ENCODE measurements at regions not wholly inside any gene's neighbourhood (a gene's known extent, or its start where the extent isn't known, plus 50 kb on each side); places are given as distances from the start of the nearest gene placed in this dataset.

DNA sequence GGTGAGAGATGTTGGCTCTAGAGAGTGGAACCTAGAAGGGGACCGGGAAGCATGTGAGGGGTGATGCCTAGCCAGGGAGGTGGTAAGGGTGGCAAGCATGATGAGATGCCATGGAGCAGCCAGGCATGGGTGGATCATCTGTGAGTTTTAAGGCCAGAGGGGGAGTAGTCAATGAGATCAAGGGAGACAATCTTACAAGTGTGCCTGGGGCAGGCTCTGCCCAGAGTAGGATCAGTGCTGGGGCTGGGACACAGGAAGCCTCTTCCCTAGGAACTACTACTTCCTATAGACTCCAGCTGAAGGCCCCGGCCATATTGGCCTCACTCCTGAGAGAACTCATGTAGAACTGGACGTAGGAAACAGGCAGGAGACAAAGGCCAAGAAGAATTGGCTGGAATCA is 192.4 kb upstream of the CSF3R start:
- DNase-seq, result no peak

DNA sequence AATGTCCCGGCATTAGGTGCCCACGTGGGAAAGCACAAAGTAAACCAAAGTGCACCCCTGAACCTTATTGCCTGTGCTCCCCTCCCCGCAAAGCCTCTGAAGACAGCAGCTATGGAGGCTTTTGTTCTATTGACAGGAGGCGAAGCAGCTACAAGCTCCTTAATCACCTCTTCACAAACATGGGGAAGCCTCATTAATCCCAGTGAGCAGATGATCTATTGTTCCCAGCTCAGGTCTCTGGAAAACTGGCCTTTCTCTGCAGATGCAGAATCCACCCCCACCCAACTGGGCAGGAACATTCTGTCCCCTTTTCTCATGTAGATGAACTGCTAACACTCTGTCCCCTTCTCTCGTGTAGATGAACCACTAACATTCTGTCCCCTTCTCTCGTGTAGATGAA is 190.5 kb upstream of the CSF3R start:
- DNase-seq, result no peak

- no peak for DNase-seq
Observed at GRCh38 chr1:36669262-36669661, 186.5 kb upstream of the CSF3R start.

GRCh38 chr1:36667836-36668235 is 185.1 kb upstream of the CSF3R start:
- no peak for DNase-seq

DNA sequence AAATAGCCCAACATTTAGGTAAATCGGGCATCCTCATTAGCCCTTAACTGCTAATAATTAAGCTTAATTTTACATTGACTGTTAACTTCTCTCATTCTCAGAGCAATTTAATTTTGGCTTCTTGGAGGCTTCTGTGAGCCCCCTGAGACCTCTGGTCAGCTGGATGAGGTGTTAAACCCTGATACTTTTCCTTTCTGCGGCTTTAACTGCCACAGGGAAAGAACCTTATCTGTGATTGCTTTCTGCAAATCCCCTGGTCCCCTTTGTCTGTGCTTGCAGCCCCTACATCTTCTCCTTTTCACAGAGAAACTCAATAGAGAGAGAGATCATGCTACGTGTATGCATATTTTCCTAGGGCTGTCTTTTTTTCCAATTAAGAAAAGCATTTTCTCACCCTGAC is 184.5 kb upstream of the CSF3R start:
- no peak for DNase-seq

GRCh38 chr1:36665478-36666080 is 182.9 kb upstream of the CSF3R start:
- DNase-seq, result no peak

DNA sequence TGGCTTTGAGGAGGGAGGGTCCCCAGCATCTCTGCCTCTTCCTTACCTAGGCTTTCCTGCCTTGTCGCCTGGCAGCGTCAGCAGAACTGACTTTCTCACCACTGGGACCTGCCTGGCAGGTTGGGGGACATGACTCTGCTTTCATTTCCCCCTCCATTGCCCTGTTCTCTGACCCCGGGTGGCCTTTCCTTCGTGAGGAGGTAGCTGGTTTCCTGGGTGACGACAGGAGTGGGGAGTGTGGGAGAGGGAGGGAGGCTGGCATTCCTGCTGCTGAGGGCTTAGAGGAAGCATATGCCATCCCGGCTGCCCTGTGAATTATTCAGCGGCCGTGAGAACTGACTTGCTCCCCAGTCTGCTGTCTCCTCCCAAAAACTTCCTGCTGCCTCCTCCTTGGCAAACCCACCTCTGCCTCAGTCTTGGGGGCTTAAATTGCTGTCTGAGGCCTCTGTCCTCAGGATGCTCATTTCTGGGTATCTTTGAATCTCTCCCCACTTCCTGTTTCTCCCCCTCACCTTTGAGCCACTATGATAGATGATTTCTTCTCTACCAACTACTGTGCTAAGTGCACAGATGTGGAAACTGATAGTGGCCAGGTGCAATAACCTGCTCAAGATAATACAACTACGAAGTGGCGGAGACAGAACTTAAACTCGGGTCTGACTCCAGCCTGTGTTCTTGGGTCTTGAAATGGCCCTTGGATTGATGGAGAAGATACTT is 182.0 kb upstream of the CSF3R start:
- DNase-seq, result no peak

- DNase-seq, result no peak
Observed at GRCh38 chr1:36663772-36664430, 181.2 kb upstream of the CSF3R start.

DNA sequence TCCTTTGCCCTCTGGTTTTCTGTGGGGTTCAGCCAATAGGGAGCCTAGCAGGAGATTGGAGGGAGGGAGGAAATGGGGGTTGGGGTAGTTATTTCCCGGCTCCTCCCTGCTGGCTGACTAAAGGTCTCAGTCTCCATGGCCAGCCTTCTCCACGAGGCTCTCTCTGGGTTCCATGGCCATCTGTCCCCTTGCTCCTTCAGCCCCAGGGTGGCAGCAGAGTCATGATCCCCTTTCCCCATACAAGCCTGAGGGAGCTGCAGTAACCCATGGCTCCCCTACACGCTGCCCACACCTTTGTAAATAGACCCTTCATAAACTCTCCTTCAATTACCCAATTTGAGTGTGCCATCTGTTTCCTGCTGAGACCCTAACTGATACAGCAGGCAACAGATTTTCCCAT is 176.1 kb upstream of the CSF3R start:
- no peak for DNase-seq

GRCh38 chr1:36657826-36658225 is 175.1 kb upstream of the CSF3R start:
- no peak for DNase-seq

- DNase-seq, result no peak
Observed at GRCh38 chr1:36656838-36657237, 174.1 kb upstream of the CSF3R start.

GRCh38 chr1:36656271-36656670 is 173.6 kb upstream of the CSF3R start:
- DNase-seq, result no peak

GRCh38 chr1:36654586-36654985 is 171.9 kb upstream of the CSF3R start:
- no peak for DNase-seq

DNA sequence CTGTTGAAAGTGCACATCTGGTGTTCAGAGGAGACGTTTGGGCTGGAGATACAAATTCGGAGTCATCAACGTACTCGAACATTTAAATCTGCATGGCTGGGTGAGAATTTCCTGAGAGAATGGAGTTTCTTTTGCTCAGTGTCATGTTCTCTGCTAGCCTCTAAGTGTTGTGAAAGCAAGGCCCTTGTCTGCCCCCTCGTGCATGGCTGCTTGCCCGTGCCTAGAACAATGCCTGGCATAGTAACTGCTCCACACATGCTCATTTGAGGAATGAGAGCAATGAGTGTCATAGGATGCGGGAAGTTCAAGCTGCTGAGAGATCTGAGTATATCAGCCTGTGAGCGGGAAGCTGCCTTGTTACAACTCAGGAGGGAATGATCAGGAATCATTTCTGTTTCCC is 171.1 kb upstream of the CSF3R start:
- no peak for DNase-seq

DNA sequence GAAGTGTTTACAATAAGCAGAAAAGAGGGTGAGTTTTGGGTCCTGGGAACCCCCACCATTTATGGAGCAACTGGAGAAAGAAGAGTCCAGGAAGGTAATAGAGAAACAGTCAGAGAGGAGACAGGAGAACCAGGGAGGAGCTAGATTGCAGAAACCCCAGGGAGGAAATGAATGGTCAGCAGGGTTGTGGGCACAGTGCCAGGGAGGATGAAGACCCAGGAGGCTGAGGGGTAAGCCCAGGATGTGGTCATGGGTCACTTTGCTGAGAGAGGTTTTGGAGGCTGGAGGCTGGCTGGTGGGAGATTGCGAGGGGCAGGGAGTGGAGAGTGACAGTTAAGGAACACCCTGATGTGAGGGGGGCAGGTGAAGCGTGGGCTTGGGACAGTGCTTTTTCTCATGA is 169.9 kb upstream of the CSF3R start:
- peak; percentile 35 for DNase-seq

- no peak for DNase-seq
Observed at GRCh38 chr1:36652011-36652410, 169.3 kb upstream of the CSF3R start.

DNA sequence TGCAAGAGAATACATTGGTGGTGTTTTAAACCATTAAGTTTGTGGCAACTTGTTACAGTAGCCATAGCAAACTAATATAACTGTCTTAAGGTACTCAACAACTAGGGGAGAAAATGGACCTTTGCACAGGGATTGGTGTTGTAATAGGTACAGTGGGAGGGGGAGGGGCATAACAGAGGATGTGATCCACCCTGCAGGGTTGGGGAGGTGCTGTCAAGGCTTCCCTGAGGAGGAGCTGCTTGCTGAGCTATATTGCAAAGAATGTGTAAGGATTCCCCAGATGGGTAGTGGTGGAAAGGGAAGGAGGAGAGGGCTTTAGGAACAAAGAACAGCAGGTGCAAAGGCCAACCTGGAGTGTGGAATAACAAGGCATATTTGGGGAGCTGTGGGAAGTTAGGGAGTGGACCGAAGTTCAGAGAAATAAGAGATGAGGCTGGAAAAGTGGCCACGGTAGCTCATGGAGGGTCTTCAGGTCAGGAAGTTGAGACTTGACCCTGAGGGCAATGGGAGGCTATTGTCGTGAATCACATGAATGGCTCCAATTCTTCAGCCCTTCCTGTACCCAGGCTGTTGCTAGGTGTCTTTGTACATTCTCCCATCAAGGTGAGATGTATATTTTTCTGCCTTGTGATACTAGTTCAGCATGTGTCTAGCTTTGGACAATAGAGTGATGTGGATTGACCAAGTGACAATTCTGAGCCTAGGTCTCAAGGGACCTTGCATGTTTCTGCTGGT is 168.6 kb upstream of the CSF3R start:
- no peak for DNase-seq

DNA sequence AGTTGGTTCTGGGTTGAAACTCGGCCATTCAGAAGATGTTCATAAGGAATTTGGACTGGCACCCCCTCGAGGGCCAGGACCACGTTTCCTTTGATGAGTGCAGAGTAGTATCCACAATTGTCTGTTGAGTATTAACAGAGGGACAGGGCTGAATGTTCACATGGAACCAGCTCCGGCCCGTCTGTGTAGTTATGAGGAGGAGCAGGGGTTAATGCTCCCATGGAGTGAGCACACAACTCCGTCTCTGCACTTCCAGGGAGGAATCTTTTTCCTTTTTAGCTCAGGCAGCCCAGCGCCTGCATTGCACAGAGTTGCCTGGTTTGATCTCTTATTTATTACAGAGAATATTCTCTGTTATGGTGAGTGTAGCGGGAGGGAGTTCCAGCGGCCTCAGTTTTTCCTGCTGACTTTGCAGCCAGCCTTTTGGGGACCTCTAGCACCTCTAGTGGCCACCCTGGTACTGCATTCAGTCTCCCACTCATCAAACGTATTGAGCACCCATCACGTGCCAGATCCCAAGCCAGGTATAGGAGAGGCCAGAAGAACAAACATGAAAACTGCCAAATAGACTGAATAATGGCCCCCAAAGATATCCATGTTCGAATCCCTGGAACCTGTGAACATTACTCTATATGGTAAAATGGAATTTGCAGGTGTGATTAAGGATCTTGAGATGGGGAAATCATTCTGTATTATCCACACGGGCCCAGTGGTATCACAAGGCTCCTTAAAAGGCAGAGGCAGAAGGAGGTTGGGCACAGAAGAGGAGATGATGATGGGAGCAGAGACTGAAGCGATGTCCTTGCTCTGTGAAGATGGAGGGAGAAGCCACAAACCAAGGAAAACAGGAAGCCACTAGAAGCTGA is 167.7 kb upstream of the CSF3R start:
- peak; percentile 91 for DNase-seq

GRCh38 chr1:36645867-36646266 is 163.2 kb upstream of the CSF3R start:
- DNase-seq, result no peak

DNA sequence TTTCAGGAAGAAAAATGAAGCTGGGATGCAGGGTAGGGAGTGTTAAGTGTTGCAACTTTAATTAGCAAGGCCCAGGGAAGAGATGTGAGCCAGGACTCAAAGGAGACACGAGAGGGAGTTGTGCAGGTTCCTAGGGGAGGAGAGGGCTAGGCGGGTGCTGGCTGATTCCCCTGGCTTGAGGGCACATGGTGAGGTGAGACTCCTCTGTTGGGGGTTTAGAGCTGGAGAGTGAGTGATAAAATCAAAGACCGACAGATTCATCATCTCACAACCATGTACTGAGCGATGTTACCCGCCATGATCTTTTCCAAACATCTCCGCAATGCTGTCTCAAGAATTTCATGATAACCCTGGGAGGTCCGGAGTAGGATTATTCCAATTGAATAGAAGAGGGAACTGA is 161.8 kb upstream of the CSF3R start:
- DNase-seq, result no peak

GRCh38 chr1:36643371-36644270 is 160.9 kb upstream of the CSF3R start:
- DNase-seq, result no peak

DNA sequence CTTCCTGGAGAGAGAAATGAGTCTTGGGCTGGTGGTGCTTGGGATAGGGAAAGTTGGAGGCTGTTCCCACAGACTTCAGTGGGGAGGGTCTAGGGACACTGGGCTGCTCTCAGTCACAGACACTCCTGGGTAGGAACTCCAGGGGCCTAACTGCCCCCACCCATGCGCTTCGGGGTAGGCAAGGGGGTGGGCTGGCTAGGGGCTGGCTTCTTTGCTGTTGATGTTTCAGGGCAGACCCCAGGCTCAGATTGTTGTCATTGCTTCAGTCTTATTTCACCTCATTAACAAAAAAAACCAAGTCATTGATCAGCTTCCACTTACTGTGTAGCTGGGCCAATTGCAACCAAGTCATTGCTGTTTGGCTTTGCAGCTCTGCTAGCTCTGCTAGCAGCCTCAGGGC is 160.1 kb upstream of the CSF3R start:
- DNase-seq, result no peak

All from NCI-H510A treated with DMSO at 0.1 percent for 48 hours (cell line).